HEK293T (cell line): ENCODE measurements at regions not wholly inside any gene's neighbourhood (a gene's known extent, or its start where the extent isn't known, plus 50 kb on each side); places are given as distances from the start of the nearest gene placed in this dataset.
"Not testable (repeated sequence)": the region's sequence is repeated elsewhere in the genome, so short reads cannot be mapped to it uniquely, and the experiment has no call there.

Experiments
- CTCF ChIA-PET: fragments of 350-600 bp; formaldehyde crosslinking; extraction: SDS; loops from one replicate; lab custom pipeline; 2021; ENCODE audit warnings: antibody characterized with exemption, inconsistent platforms; lab: Yijun Ruan, JAX
- POLR2A ChIA-PET: fragments of 350-600 bp; formaldehyde crosslinking; extraction: SDS; loops from one replicate; lab custom pipeline; 2020; ENCODE audit warnings: antibody characterized with exemption, inconsistent platforms; lab: Yijun Ruan, JAX
- DNase-seq: peaks from one replicate; pipeline ENCODE4 v3.0.0; 2012; ENCODE audit warnings: mixed read lengths; ENCODE audit errors: extremely low spot score
- ARNT ChIP-seq: fragments of 450-650 bp; IDR thresholded peaks from 2 replicates; pipeline ENCODE4 v1.6.1; 2017; ENCODE audit warnings: mild to moderate bottlenecking
- BHLHE40 ChIP-seq: fragments of 450-650 bp; IDR thresholded peaks from 2 replicates; pipeline ENCODE4 v1.6.1; 2016; ENCODE audit warnings: mild to moderate bottlenecking, moderate library complexity, borderline replicate concordance
- CTBP1 ChIP-seq: fragments of 450-650 bp; IDR thresholded peaks from 2 replicates; pipeline ENCODE4 v1.6.1; 2016; ENCODE audit warnings: borderline replicate concordance
- ELF4 ChIP-seq: fragments of 450-650 bp; IDR thresholded peaks from 2 replicates; pipeline ENCODE4 v1.6.1; 2017; ENCODE audit warnings: antibody characterized with exemption
- FOXA1 ChIP-seq: fragments of 450-650 bp; IDR thresholded peaks from 2 replicates; pipeline ENCODE4 v1.6.1; 2016; ENCODE audit warnings: mild to moderate bottlenecking
- FOXK2 ChIP-seq: fragments of 450-650 bp; IDR thresholded peaks from 2 replicates; pipeline ENCODE4 v1.6.1; 2016; ENCODE audit warnings: mild to moderate bottlenecking
- FOXM1 ChIP-seq: fragments of 450-650 bp; IDR thresholded peaks from 2 replicates; pipeline ENCODE4 v1.6.1; 2017; ENCODE audit warnings: mild to moderate bottlenecking, borderline replicate concordance
- HDGF ChIP-seq: fragments of 450-650 bp; IDR thresholded peaks from 2 replicates; pipeline ENCODE4 v1.6.1; 2017; ENCODE audit warnings: antibody characterized with exemption, borderline replicate concordance
- L3MBTL2 ChIP-seq: fragments of 450-650 bp; conservative IDR thresholded peaks from 2 replicates; pipeline ENCODE4 v1.6.1; 2016; ENCODE audit warnings: mild to moderate bottlenecking
- LEF1 ChIP-seq: fragments of 450-650 bp; IDR thresholded peaks from 2 replicates; pipeline ENCODE4 v1.6.1; 2017; ENCODE audit warnings: mild to moderate bottlenecking, borderline replicate concordance
- NFRKB ChIP-seq: fragments of 450-650 bp; IDR thresholded peaks from 2 replicates; pipeline ENCODE4 v1.6.1; 2016; ENCODE audit warnings: mild to moderate bottlenecking, moderate library complexity
- PKNOX1 ChIP-seq: fragments of 450-650 bp; IDR thresholded peaks from 2 replicates; pipeline ENCODE4 v1.6.1; 2016
- SP1 ChIP-seq: fragments of 450-650 bp; IDR thresholded peaks from 2 replicates; pipeline ENCODE4 v1.6.1; 2017
- SUZ12 ChIP-seq: fragments of 450-650 bp; IDR thresholded peaks from 2 replicates; pipeline ENCODE4 v1.6.1; 2016; ENCODE audit warnings: mild to moderate bottlenecking
- TARDBP ChIP-seq: fragments of 450-650 bp; IDR thresholded peaks from 2 replicates; pipeline ENCODE4 v1.6.1; 2016
- ZNF384 ChIP-seq: fragments of 450-650 bp; IDR thresholded peaks from 2 replicates; pipeline ENCODE4 v1.6.1; 2016

- DNase-seq: no peak
- ChIA-PET CTCF (no interaction called here), POLR2A (interaction anchor here (0.9 kb wide), 1 partner anchor 33 kb away, joined by 4 read pairs; no protein-coding TSS in a partner anchor)
- TF ChIP-seq FOXM1 (no peak), SUZ12 (no peak), CTBP1 (no peak), L3MBTL2 (no peak), LEF1 (no peak), HDGF (no peak), SP1 (no peak), ELF4 (no peak), ARNT (no peak), BHLHE40 (no peak), ZNF384 (no peak), PKNOX1 (no peak), TARDBP (no peak), FOXK2 (no peak), NFRKB (no peak)
Measured at GRCh38 chr18:49692906-49693716, 120.2 kb downstream of the ACAA2 start.

- no peak for TF ChIP-seq PKNOX1
- no peak for TF ChIP-seq TARDBP
- no peak for TF ChIP-seq FOXK2
- TF ChIP-seq SUZ12: no peak
- no peak for TF ChIP-seq NFRKB
- ChIA-PET POLR2A (no interaction called here), CTCF (no interaction called here)
- DNase-seq: no peak
Measured at GRCh38 chr18:49691177-49691608, 122.1 kb downstream of the ACAA2 start.

GRCh38 chr18:49690312-49690711 lies 123.0 kb downstream of the ACAA2 start:
- CTCF ChIA-PET: no interaction called here
- no peak for TF ChIP-seq FOXA1
- TF ChIP-seq BHLHE40: no peak
- TF ChIP-seq HDGF: no peak
- no peak for TF ChIP-seq PKNOX1
- no peak for DNase-seq
- POLR2A ChIA-PET: no interaction called here

- ChIA-PET CTCF (no interaction called here), POLR2A (no interaction called here)
- TF ChIP-seq PKNOX1: no peak
- TF ChIP-seq BHLHE40: no peak
- no peak for TF ChIP-seq FOXK2
- no peak for TF ChIP-seq L3MBTL2
- TF ChIP-seq ELF4: no peak
- TF ChIP-seq TARDBP: no peak
- TF ChIP-seq SUZ12: no peak
- TF ChIP-seq HDGF: no peak
- no peak for TF ChIP-seq NFRKB
- TF ChIP-seq ZNF384: no peak
- no peak for TF ChIP-seq LEF1
- DNase-seq: no peak
Measured at GRCh38 chr18:49685231-49685942, 123.5 kb downstream of the LIPG start.

- DNase-seq, POLR2A ChIA-PET, CTCF ChIA-PET: not testable (repeated sequence)
Measured at GRCh38 chr18:49682803-49683190, 120.9 kb downstream of the LIPG start.

GRCh38 chr18:49682173-49682802 lies 120.4 kb downstream of the LIPG start:
- ChIA-PET POLR2A (no interaction called here), CTCF (no interaction called here)
- no peak for DNase-seq
- TF ChIP-seq NFRKB: no peak
- TF ChIP-seq LEF1: no peak
- no peak for TF ChIP-seq SUZ12
- TF ChIP-seq TARDBP: no peak
- no peak for TF ChIP-seq ELF4
- no peak for TF ChIP-seq CTBP1
- TF ChIP-seq ARNT: no peak
- no peak for TF ChIP-seq SP1
